ENCODE measurements at regions not wholly inside any gene's neighbourhood (a gene's known extent, or its start where the extent isn't known, plus 50 kb on each side); places are given as distances from the start of the nearest gene placed in this dataset.

DNA sequence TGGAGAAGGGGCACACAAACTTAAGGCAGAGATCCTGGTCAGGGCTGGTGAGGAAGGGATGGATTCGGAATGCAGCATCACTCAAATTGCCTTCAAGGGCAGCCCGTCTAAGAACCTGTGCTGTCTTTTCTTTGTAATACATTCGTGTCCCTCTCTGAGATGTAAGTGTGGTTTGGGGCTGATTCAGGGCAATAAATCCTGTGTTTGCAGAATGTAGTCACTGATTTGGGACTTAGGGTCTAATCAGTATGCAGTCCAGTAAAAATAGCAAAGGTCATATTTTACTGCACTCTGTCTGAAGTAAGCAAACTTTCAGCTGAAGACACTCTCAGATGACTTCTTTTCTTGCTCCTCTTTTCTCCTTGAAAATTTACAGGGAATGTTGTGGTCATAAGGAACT is 93.8 kb upstream of the C1QTNF9B start:
- no peak for DNase-seq (ENCODE audit: low spot score)
- no peak for TF ChIP-seq CTCF (IDR thresholded peaks at IDR 0.05; ENCODE audit: extremely low read depth, missing control alignments)

- no peak for DNase-seq (ENCODE audit: low spot score)
- TF ChIP-seq CTCF (IDR thresholded peaks at IDR 0.05; ENCODE audit: extremely low read depth, missing control alignments): no peak
Observed at GRCh38 chr13:23992781-23993679, 95.7 kb upstream of the C1QTNF9B start.

DNA sequence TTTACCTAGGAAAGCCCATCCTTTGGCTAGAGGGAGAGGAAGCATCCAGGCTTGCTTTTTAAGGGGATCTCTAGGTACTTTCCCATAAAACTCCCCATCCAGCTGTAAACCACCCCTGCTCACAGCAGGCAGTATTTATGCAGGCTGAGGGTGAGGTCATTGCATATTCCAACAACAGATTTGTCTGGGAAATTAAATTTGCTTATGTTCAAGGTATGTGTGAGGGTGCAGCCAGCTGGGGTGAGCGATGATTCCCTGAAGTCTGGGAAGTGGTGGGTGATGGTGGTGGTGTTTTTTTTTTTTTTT is 96.3 kb upstream of the C1QTNF9B start:
- DNase-seq (ENCODE audit: low spot score): no peak
- no peak for TF ChIP-seq CTCF (IDR thresholded peaks at IDR 0.05; ENCODE audit: extremely low read depth, missing control alignments)

DNA sequence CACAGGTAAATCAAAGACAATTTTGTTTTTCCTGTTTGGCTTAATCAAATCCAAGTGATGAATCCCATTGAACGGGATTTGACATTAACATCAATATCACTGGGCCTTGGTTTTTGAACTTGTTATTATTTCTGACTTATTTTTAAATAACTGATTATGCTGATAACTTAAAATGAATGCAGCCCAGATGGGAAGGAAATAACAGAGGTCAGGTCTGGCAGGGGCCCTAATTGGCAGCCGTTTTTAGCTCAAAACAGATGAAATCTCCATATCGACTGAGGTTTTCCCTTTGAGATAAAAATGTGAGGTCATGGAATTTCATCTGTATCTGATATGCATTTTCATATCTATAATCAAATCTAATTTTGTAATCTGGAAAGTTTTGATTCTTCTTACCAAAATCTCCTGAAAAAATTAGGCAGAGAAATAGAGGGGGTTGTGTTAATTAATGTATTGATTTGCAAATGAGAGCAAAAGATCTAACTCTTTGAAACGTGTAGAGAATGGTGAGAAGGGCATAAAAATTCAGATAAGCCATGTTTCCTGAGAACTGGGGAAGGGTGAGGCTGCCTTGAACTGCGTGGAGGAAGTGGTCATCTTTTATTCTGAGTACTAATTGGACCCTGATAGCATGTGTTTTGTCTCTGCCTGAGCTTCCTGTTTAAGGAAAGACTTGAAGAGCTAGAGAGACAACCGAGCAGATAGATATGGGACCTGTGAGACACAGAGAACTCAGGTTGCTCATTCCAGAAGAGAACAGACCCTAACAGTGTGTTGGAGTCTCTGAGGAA is 98.2 kb upstream of the C1QTNF9B start:
- TF ChIP-seq CTCF (IDR thresholded peaks at IDR 0.05; ENCODE audit: extremely low read depth, missing control alignments): no peak
- no peak for DNase-seq (ENCODE audit: low spot score)

GRCh38 chr13:23996456-23996855 is 99.2 kb upstream of the C1QTNF9B start:
- DNase-seq (ENCODE audit: low spot score): no peak
- TF ChIP-seq CTCF (IDR thresholded peaks at IDR 0.05; ENCODE audit: extremely low read depth, missing control alignments): no peak

DNA sequence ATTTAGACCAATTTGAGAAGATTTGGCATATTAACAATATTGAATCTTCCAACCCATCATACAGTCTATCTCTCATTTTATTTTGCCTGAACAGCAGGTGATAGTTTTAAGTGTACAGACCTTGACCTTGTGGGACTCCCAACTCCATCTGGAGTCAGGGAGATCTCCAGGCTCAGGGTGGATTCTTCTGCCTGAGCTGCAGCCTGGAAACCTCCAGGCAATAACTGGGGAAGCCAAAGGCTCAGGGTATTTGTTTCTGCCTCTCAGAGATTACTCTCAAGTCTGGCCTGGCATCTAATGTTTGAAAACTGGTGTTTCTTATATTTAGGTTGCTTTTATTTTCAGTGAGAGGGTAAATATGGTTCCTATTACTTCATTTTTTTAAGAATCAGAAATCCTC is 102.1 kb upstream of the C1QTNF9B start:
- DNase-seq (ENCODE audit: low spot score): no peak
- TF ChIP-seq CTCF (IDR thresholded peaks at IDR 0.05; ENCODE audit: extremely low read depth, missing control alignments): no peak

DNA sequence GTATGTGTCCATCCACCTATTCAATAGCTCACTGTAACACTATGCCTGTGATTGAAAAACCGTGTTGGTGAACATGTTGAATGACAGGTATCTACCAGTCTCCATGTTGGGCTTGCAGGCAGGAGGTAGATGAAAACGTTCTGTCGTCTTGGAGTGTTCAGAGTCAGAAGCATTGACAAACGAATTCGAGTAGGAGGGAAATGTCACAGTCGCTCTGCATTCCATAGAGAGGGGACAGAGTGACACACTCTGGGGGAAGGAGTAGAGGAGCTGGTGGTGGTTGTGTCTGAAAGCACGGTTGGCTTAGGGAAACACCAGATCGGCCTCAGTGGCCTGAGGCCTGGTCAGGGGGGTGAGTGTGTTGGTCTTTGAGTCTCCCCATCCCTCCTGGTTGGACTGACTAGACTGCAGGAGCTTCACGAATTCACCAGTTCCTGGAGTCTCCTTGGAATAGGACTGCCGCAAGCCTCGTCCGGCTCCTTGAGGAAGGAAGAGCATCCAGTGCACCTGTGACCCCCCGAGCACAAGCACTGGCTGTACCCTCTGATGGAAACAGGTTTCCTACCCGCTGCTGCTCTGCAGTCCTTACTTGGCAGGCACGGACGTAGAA is 105.0 kb upstream of the C1QTNF9B start:
- no peak for TF ChIP-seq CTCF (IDR thresholded peaks at IDR 0.05; ENCODE audit: extremely low read depth, missing control alignments)
- no peak for DNase-seq (ENCODE audit: low spot score)

Measured in GM20000 (cell line).